Nephron (organoid): ENCODE measurements at regions not wholly inside any gene's neighbourhood (a gene's known extent, or its start where the extent isn't known, plus 50 kb on each side); places are given as distances from the start of the nearest gene placed in this dataset.
A peak's percentile ranks its signal among the peaks of the same experiment; 100 is the strongest.

Experiments used
- H3K27ac Mint-ChIP-seq, 3 experiments: 2 replicates each; pipeline ENCODE4 v1.8.0; 2020; ENCODE audit warnings: mixed read lengths in 3 of 3, mild to moderate bottlenecking in 2 of 3, moderate library complexity in 1 of 3
- H3K27me3 Mint-ChIP-seq: 2 replicates; pipeline ENCODE4 v1.8.0; 2021; ENCODE audit warnings: low read depth, mild to moderate bottlenecking, moderate library complexity, mixed read lengths
- H3K36me3 Mint-ChIP-seq: 2 replicates; pipeline ENCODE4 v1.8.0; 2020; ENCODE audit warnings: low read depth, mixed read lengths
- H3K4me1 Mint-ChIP-seq: 2 replicates; pipeline ENCODE4 v1.8.0; 2020; ENCODE audit warnings: mixed read lengths
- H3K4me3 Mint-ChIP-seq, 3 experiments: 2 replicates each; pipeline ENCODE4 v1.8.0; 2020; ENCODE audit warnings: mild to moderate bottlenecking in 3 of 3, mixed read lengths in 3 of 3, moderate library complexity in 2 of 3
- H3K9me3 Mint-ChIP-seq: 2 replicates; pipeline ENCODE4 v1.8.0; 2020; ENCODE audit warnings: mixed read lengths
- CTCF ChIP-seq, 3 experiments: fragments of 200-600 bp; sonication (generic); IDR thresholded peaks; one replicate each; pipeline ENCODE4 v1.5.0; 2021; ENCODE audit warnings: antibody characterized with exemption in 3 of 3; ENCODE audit not compliant: unreplicated experiment in 3 of 3

- H3K4me1 Mint-ChIP-seq = no peaks in the 10 kb centered on the region
- H3K9me3 Mint-ChIP-seq = peaks cover 15% of the 10 kb centered on the region
- H3K27ac Mint-ChIP-seq = no peak overlapping the region
- no peaks in the 10 kb centered on the region for H3K27me3 Mint-ChIP-seq
- no peak for TF ChIP-seq CTCF (IDR thresholded peaks at IDR 0.05; ENCODE audit: unreplicated experiment in 3 of 3)
- H3K4me3 Mint-ChIP-seq = no peak overlapping the region
- no peaks in the 10 kb centered on the region for H3K36me3 Mint-ChIP-seq
Measured at GRCh38 chr9:24765025-24765756, 219.5 kb upstream of the IZUMO3 start.

- peaks cover 2% of the 10 kb centered on the region for H3K9me3 Mint-ChIP-seq
- H3K27ac Mint-ChIP-seq = no peak overlapping the region
- TF ChIP-seq CTCF (IDR thresholded peaks at IDR 0.05; ENCODE audit: unreplicated experiment in 3 of 3) = no peak
- no peak overlapping the region for H3K4me3 Mint-ChIP-seq
- peaks cover 9% of the 10 kb centered on the region for H3K4me1 Mint-ChIP-seq
- H3K27me3 Mint-ChIP-seq = no peaks in the 10 kb centered on the region
- H3K36me3 Mint-ChIP-seq = no peaks in the 10 kb centered on the region
Measured at GRCh38 chr9:24738421-24738961, 192.8 kb upstream of the IZUMO3 start.

GRCh38 chr9:24731754-24732153 is 186.1 kb upstream of the IZUMO3 start:
- TF ChIP-seq CTCF (IDR thresholded peaks at IDR 0.05; ENCODE audit: unreplicated experiment in 3 of 3) = no peak
- H3K4me3 Mint-ChIP-seq = no peak overlapping the region
- no peaks in the 10 kb centered on the region for H3K27me3 Mint-ChIP-seq

GRCh38 chr9:24721621-24722020 is 175.9 kb upstream of the IZUMO3 start:
- no peaks in the 10 kb centered on the region for H3K27me3 Mint-ChIP-seq
- no peak for TF ChIP-seq CTCF (IDR thresholded peaks at IDR 0.05; ENCODE audit: unreplicated experiment in 3 of 3)
- H3K4me1 Mint-ChIP-seq = peaks cover 5% of the 10 kb centered on the region
- H3K4me3 Mint-ChIP-seq = no peak overlapping the region
- H3K27ac Mint-ChIP-seq = peak overlapping the region in 1 of 3 experiments; percentile 15
- no peaks in the 10 kb centered on the region for H3K36me3 Mint-ChIP-seq
- no peaks in the 10 kb centered on the region for H3K9me3 Mint-ChIP-seq

More at GRCh38 chr9:24731754-24732153, 186.1 kb upstream of the IZUMO3 start:
- Mint-ChIP-seq H3K36me3 (no peaks in the 10 kb centered on the region), H3K4me1 (no peaks in the 10 kb centered on the region), H3K27ac (no peak overlapping the region), H3K9me3 (no peaks in the 10 kb centered on the region)

- H3K36me3 Mint-ChIP-seq = no peaks in the 10 kb centered on the region
- H3K27me3 Mint-ChIP-seq = no peaks in the 10 kb centered on the region
- no peaks in the 10 kb centered on the region for H3K9me3 Mint-ChIP-seq
- no peak for TF ChIP-seq CTCF (IDR thresholded peaks at IDR 0.05; ENCODE audit: unreplicated experiment in 3 of 3)
- no peak overlapping the region for H3K27ac Mint-ChIP-seq
- no peak overlapping the region for H3K4me3 Mint-ChIP-seq
- peaks cover 5% of the 10 kb centered on the region for H3K4me1 Mint-ChIP-seq
Measured at GRCh38 chr9:24712206-24712605, 166.5 kb upstream of the IZUMO3 start.

GRCh38 chr9:24708814-24709213 is 163.1 kb upstream of the IZUMO3 start:
- Mint-ChIP-seq H3K27ac (no peak overlapping the region), H3K9me3 (no peaks in the 10 kb centered on the region), H3K4me1 (peaks cover 5% of the 10 kb centered on the region), H3K27me3 (no peaks in the 10 kb centered on the region), H3K36me3 (no peaks in the 10 kb centered on the region), H3K4me3 (no peak overlapping the region)
- no peak for TF ChIP-seq CTCF (IDR thresholded peaks at IDR 0.05; ENCODE audit: unreplicated experiment in 3 of 3)
